SK-MEL-5 (cell line): ENCODE measurements at regions not wholly inside any gene's neighbourhood (a gene's known extent, or its start where the extent isn't known, plus 50 kb on each side); places are given as distances from the start of the nearest gene placed in this dataset.

Source experiments
- DNase-seq: peaks from one replicate; pipeline ENCODE4 v3.0.0-alpha.2; 2016; ENCODE audit warnings: low read depth, low spot score
- in situ Hi-C: cut with HindIII; loops from 2 replicates; pipeline ENCODE4 v1.10.0; 2016; ENCODE audit warnings: low sequenced_read_pairs, high pct_unique_total_duplicates, low pct_unique_long_range_greater_than_20kb

DNA sequence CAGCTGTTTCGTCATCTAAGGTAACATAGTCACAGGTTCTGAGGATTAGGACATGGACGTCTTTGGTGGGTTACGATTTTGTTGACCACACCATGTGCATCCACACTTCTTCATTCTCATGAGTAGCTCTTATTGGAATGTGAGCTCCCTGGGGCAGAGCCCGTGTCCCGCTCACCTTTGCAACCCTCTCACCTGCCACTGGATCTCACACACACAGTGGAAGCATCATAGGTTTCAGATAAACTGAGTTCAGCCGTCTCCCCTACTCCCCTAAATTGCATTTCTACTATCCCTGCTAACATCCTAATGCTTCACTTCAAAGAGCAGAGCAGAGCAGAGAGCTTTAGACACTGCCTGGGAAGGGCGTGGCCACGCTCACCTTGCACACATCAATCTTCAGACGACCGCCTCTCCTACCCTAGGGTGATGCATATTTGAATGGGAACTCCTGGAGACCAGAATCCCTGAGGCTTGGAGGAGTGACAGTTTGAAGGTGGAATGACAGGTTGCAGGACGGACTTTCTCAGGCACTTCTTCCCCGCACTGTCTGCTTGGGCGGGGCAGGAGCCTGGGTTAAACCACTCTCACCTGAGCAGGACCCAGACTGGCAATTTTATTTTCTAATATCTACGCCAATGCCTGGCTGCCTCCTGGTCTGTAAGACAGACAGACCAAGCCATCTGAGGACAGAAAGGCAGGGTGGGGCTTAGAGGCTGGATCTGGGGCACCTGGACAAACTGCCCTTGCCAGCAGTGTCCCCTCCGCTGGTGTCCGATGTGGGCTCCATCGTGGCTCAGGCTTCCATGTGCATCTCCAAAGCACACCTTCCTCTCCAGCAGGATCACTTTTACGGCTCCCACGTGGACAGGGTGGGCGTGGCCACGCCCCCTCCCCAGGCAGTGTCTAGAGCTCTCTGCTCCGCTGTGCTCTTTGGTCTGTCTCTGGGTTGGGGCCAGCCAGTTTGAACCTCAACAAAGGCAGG lies 229.5 kb upstream of the COPS8 start:
- no peak for DNase-seq
- in situ Hi-C loops = no loop called here

DNA sequence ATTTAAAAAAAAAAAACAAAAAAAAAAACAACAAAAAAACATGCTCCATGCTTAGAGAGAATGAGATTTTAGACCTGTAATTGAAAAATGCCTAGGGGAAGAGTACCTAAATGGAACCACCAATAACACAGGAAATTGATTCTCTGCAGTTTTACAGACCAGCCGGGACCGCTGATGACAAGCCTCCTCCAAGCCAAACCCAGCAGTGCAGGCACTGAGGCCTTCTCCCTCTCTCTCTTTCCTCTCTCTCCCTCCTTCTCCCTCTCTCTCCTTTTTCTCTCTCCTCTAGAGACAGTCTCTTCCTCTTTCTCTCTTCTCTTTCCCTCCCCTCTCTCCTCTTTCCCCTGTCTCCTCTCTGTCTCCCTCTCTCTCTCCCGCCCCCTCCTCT lies 228.8 kb upstream of the COPS8 start:
- DNase-seq = no peak
- in situ Hi-C loops = no loop called here

DNA sequence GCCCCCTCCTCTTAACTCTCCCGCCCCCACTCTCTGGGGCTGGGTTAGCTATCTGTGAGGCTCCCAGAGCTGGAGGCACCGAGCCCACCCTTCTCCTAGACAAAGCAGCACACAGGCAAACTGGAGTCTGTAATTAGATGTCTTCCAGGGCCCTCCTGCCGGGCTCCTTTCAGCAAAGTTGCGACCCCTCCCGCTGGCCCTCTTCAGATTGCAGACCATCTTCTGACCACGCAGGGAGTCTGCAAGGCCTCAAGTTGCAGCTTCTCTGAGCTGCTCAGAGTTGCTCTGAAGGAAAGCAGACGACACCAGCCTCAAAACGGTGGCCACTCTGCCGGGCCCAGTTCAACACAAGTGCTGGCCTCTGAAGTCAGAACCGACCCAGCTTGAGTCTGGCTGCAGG lies 228.4 kb upstream of the COPS8 start:
- in situ Hi-C loops = no loop called here
- DNase-seq = no peak

DNA sequence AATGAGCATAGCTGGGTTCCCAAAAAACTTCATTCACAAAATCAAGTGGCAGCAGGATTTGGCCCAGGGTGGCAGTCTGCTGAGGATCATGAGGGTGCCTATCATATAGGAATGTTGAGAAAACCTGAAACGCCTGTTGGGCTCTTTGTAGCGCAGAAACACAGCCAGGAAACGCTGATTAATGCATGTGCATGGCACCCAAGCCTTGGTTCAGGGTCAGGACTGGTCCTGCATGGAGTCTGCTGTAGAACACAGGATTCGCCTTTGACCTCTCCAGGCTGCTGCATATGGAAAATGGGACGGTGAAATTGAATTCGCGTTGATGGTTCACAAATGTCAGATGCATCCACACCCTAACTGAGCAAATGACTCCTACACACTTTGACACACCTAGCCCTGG lies 227.9 kb upstream of the COPS8 start:
- in situ Hi-C loops = no loop called here
- DNase-seq = no peak

DNA sequence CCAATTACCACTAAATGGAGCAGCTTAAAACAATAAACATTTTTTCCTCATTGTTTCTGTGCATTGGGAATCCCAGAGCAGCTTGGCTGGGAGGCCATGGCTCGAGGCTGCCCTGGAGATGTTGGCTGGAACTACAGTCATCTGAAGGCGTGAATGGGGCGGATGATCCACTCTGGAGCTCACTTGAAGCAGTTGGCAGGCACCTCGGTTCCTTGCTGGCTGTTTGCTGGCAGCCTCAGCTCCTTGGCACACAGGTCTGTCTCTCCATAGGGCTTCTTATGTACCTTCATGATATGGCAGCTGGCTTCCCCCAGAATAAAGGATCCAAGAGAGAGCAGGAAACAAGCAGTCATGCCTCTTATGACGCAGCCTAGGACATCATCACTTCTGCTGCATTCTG lies 227.0 kb upstream of the COPS8 start:
- in situ Hi-C loops = no loop called here
- no peak for DNase-seq

DNA sequence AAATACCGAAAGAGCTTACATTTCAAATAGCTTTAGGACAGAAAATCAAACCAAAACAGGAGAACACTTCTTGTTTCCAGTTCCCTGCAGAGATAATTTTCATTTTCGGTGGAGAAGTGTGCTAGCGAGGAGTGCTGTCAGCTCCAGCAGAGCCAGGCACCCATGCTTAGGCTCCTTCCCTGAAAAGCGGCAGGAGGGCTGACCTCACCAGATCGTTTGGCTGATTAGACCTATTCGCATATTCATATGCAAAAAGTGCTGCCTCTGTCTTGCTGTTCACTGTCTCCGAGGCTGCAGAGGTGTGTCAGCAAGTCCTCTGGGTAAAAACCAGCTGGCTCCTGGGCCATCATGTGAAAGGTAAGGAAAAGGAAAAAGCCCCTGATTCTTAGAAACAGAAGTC lies 225.8 kb upstream of the COPS8 start:
- in situ Hi-C loops = no loop called here

DNA sequence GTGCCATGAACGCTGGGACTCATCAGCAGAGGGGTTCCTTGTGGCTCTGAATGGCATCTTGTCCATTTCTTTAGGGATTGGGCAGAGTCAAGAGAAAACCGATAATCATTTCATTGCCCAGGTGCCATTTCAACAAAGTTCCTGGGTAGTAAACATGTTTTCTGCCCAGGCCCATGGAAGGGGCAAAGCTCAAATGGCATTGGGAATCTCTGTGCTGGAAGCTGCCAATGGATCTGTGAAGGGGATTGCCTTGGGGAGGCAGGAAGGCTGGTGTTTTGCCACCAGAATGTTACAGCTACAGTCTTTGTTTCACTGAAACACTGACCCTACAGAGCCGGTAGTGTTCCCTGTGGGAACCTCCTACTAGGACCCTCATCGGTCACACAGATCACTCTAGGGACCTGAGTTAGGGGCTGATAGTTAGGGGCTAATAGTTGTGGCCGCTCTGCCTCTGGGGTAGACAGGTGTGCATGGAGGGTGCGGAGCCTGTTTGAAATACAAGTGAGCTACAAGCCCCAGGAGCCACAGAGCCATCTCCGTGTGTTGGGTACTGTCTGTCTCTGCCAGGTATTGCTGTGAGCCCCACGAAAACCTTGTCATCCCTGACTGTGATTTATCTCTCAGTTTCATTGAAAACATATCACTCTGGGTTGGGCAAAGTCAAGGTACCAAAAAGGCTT lies 224.4 kb upstream of the COPS8 start:
- in situ Hi-C loops = no loop called here
- DNase-seq = no peak

More for the DNA sequence above, 225.8 kb upstream of the COPS8 start:
- DNase-seq = no peak

DNA sequence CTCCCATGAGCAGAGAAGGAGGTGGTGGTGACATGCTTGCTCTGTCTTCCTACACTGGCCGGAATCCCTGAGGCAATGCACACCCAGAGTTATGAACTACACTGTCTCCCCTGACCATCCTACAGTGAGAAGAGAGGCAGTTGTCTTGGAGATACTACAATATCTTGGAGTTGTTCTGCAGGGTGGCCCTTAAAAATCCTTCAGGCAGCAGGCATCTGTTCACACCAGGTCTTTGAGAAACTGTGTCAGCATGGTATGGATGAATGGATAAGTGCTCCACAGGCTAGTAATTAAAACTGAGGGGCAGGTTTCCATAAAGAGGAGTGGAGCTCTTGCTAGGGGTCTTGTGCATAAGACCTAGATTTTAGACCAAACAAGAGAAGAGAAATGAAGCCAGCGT lies 223.7 kb upstream of the COPS8 start:
- in situ Hi-C loops = no loop called here
- DNase-seq = no peak

DNA sequence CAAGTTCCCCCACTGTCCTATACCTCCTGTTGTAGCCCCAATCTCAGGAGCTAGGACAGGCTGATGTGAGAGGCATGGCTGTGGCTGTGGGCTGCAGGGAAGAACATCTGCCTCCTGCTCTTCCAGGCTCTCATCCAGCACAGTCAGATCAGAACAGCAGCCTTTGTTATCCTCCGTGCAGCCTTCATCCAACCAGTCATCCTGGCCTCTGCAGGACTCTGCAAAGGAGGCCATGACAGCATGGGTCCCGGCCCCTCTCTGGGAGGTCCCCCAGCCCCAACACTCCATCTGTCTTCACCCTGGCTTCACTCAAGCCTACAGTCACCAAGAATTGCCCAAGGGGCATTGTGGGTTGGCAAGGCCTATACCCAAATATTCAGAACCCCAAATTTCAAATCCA lies 223.2 kb upstream of the COPS8 start:
- DNase-seq = no peak

DNA sequence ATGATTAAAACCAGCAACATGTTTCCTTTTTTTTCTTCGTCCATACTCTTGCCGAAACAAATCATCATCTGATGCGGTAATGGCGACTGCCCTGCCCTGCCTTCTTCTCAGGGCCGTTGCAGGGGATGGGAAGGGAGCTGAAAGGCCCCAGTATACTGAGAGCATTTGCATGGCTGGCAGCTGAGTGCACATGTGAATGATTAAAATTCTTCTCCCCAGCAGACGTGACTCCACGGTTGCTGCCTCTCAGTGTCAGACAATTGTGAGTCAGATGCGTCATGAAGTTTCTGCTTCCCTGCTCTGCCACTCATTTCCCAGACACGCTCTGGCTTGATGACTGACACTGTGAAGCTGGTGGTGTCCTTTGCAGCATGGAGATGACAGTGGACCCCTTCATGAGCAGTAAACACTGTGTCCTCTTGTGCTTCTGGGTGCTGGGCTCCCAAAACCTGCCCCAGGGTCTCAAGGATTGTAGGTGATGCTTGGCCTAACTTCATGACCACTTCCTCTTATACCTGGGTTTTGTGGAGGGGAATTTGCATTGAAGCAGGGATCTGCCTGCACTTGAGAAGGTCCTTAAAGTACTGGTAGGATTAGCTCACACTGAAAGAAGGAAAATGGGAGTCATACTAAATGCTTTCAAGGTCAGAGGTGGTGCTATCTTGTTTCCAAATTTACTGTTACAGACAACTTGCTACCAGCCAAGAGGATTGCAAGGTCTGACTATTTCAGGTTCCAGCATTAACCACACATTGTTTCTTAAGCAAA lies 222.5 kb upstream of the COPS8 start:
- in situ Hi-C loops = no loop called here
- DNase-seq = peak; percentile 5

More for the DNA sequence above, 223.2 kb upstream of the COPS8 start:
- in situ Hi-C loops = no loop called here

DNA sequence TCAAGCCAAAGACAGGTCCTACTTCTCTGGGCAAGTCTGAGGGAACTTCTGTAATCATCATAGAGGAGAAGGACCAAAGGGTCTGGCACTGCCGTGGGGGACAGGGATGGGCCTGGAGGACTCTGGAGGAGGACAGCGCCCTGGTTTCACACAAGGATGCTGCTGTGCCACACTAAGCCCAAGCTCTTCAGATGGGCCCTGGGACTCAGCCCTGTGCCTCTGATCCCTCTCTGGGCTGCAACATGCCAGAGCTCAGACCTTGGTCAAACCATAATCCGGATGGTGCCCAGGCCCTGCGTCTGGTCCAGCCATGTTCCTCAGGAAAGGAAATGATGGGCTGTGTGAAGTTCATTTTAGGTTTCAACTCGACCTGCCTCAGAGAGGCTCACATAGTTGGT lies 222.0 kb upstream of the COPS8 start:
- in situ Hi-C loops = no loop called here

DNA sequence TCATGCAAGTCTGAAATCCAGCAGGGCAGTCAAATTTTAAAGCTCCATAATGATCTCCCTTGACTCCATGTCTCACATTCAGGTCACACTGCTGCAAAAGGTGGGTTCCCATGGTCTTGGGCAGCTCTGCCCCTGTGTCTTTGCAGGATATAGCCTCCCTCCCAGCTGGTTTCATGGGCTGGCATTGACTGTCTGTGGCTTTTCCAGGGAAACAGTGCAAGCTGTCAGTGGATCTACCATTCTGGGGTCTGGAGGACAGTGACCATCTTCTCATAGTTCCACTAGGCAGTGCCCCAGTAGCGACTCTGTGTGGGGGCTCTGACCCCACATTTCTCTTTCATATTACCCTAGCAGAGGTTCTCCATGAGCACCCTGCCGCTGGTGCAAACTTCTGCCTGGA lies 220.6 kb upstream of the COPS8 start:
- DNase-seq = no peak
- in situ Hi-C loops = no loop called here

More for the DNA sequence above, 222.0 kb upstream of the COPS8 start:
- DNase-seq = no peak

DNA sequence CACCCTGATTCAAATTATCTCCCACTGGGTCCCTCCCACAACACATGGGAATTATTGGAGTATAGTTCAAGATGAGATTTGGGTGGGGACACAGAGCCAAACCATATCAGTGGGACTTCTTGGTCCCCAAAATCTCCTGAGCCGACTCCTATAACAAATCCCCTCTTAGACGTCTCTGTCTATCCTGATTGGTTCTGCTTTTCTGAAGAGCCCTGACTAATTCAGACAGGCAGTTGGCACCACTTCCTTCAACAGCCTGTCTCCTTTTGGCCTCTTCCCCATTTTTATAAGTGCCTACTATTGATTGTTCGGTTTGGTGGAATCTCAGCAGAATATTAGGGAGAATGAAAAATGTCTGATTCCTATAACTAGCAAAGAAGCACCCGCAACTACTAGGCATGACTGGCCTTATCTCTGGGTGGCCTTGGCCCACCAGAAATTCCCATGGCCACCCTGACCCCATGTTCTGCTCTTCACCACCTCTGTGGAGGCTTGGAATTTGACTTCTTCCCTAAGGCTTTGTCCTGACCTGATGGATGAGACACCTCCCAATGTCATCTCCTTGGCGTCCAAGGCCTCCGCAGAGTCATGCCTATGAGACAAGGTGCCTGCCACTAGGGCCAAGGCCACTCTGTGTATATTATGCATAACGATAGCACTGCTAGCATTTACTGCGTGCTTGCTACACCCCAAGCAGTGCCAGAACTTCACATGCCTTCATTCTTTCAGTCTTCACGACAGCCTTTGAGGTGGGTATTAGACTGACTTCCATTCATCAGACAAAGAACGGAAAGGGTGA lies 218.9 kb upstream of the COPS8 start:
- DNase-seq = no peak
- in situ Hi-C loops = no loop called here

DNA sequence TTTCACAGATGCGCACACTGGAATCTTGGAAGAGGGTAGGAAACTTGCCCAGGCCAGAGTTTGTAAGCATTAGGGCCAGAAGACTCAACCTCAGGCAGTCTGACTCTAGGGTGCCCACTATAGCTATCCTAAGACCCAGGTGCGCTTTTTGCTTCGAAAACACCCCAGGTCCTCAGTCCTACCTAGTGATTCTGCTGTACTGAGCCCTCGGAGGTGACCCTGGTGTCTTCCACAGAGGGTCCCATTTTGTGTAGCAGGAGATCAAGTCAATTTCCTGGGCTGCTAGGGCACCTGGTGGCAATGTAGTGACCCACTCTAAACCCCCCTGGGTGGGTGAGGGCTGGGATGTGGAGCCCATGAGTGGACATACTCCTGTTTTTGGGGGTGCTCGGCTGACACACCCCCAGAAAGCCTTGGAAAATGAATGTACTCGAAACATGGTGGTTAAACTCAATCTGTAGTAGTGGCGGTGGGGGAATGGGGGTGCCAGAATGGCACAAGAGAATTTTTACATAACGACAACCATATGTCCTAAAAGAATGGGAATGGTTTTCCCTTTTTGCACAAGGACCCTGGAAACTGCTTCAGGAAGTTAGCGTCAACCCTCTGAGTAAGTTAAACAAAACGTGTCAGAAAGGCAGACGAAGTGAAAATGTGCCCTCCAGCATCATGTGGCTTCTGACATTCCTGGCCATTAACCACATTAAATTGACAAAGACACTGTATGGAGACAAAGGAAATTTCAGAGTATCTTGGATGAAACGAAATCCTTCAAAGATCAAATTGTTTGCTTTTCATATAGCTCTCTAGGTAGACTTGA lies 218.0 kb upstream of the COPS8 start:
- no peak for DNase-seq
- in situ Hi-C loops = no loop called here

DNA sequence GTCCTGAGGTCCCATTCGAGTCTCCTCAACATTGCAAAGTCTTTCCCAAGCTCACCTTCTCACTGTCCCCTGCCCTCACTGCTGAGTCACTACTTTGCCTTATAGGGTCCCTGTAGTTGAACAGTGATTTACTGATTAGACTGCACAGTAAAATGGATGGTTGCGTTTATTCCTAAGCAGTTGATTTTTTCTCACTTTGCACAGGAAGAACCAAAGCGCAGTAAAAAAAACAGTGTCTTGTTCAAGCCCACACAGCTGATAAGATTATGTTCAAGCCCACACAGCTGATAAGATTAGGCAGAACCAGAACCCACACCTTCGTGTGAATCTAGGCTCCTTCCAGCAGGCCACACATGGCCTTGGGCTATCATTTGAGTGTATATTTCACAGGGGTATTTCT lies 215.3 kb upstream of the COPS8 start:
- in situ Hi-C loops = no loop called here
- no peak for DNase-seq

DNA sequence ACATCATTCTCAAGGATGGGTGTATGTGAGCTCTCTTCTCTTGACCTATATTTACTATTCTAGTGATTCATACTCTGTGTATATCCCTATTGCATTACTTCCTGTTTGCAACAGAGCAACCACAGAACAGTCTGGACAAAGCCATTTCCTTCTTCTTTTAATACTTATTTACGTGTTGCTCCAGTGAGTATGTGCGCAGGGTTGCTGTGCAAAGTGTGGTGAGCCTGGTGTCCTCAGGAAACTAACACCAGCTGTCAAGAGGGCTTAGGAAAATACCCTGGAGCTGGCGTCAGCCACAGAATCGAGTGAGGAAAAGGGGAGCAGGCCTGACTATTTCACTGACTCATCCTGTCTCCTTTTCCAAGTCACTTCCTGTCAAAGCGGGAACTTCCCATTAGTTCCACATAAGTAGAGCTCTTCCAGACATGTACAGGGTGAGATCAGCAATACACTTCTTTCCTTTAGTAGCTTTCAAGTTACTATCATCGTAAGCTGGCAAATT lies 214.1 kb upstream of the COPS8 start:
- in situ Hi-C loops = no loop called here
- no peak for DNase-seq

DNA sequence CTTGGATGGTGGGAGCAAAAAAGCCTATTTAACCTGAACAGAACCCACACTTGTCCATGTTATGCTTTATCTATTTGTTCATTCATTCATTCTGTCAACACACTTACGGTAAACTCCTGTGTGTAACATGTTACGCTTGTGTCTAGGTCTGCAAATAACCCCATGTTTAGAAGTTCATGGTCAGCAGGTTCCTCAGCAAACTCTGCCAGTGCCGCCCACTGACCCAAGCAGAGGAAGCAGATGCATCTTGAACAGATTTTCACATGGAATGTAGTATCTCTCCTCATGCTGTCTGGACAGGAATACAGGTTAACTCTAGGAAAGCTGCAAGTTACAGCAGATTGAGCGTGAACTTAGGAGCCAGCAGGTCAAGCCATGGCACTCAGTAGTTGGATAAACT lies 213.7 kb upstream of the COPS8 start:
- DNase-seq = no peak
- in situ Hi-C loops = no loop called here
